ENCODE measurements at regions not wholly inside any gene's neighbourhood (a gene's known extent, or its start where the extent isn't known, plus 50 kb on each side); places are given as distances from the start of the nearest gene placed in this dataset.
"Not testable (repeated sequence)": the region's sequence is repeated elsewhere in the genome, so short reads cannot be mapped to it uniquely, and the experiment has no call there.

DNA sequence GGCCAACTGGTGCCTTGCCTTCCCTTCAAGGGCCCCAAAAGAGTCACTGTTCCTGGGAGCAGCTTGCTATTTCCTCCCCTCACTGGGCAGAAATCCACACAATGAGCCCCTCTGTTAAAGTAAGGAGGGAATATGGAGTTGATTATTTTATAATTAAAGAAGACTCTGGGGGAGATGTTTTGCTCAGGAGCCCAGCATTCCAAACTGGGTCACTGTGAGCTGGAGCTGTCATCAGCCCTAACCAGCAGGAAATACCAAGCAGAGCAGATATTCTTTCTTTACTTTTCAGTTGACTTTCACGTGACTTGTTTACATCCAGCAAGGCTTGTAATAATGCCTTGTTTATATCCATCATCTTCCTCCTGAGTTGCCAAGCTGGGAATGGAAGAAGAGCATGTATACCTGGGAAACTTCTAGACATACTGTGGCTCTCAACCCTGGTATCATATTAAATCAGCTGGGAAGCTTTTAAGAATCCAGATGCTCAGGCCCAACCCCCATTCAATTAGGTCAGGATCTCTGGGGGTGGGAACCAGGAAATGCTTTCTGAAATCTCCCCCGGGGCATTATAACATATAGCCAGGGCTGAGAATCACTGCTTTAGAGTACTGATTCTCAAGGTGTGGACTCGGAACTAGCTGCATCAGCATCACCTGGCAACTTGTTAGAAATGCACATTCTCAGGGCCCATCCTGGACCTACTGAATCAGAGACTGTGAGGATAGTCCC lies 175.6 kb upstream of the MYLIP start:
- peak; percentile 87 for DNase-seq

GRCh38 chr6:15952231-15953151 lies 176.4 kb upstream of the MYLIP start:
- no peak for DNase-seq

GRCh38 chr6:15950962-15951569 lies 177.8 kb upstream of the MYLIP start:
- DNase-seq = no peak

DNA sequence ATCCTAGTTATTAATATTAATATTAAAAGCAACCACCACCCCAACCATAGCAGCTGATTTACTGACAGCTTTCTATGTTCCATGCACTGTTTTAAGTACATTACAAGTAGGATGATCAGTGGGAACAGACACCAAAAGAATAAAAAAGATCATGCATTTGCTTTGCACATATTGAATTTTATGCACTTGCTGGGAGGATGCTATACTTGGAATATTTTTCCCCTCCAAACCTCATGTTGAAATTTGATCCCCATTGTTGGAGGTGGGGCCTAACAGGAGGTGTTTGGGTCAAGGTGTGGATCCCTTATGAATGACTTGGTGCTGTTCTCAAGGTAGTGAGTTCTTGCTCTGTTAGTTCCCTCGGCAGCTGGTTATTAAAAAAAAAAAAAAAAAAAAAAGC lies 178.9 kb upstream of the MYLIP start:
- no peak for DNase-seq

DNA sequence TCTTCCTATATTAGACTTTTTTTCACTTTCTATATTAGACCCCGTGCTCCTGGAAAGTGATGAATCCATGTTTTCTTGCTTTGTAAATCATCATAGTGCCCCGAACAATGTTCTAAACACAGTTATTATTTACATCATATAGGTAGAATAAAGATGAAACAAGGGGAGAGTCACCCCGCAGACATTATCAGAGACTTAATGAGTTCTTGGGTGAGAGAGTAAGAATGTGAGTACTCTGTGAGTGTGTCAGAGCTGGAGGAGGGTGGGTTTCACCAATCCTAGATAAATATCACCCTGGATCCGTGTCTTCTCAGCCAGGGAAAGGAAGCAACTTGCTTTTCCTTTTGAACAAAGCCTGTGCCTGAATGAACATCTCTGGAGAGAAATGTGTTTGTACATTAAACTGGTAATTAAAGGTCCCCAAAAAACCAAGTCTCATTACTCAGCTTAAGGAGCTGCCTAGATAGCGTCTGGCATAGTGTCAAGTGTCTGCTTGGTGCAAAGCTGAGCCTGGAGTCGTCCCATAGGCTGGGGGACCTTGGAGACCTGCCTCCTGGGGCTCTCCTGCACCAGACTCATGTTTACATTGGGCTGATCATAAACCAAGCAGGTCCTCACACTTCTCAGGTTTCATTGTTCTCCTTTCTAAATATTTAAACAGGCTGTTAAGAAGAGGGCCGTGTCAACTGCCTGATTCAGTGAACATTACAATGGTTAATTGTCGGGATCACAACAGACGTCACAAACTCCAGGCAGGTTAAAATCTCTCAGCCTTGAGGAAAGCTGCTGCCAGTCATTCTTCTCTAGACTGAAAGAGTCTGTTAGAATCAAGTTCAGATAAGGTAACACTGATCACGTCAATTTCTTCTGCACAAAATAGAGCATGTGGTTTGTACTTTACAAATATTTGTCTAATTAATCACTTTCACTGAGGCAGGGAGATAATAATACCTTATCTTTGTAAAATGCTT lies 179.7 kb upstream of the MYLIP start:
- peak; percentile 81 for DNase-seq

DNA sequence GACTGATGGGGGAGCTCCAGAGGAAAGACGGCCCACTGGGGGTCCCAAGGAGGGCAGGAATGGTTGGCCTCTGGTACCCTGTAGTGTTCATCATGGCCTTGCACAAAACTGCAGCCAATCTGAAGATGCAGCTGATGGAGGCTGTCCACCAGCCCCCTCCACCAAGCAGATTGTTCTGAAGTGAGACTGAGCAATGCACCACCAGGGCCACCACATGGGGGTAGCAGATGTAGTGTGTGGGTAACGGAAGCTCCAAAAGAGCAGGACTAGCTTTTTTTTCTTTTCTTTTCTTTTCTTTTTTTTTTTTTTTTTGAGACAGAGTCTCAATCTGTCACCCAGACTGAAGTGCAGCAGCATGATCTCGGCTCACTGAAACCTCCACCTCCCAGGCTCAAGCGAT lies 181.0 kb upstream of the MYLIP start:
- peak; percentile 66 for DNase-seq

DNA sequence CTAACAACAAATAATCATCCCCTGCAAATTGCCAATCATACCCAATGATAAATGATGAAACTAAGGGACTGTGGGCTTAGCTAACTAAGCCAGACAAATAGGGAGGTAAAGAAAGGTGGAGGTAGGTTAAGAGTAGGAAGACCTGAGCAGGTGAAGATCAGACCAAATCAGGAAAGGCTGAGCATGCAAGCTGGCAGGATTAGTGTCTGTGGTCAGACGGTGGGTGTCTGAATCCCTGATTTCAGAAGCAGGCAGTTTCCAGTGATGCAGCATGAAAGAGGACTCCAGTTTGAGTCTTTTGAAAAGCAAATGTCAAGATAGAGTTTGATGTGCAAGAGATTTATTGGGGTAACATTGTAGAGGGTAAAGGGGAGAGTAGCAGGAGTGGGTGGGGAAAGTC lies 181.4 kb upstream of the MYLIP start:
- peak; percentile 63 for DNase-seq

- no peak for DNase-seq
Measured at GRCh38 chr6:15946701-15947385, 182.0 kb upstream of the MYLIP start.

GRCh38 chr6:15945593-15946159 lies 183.2 kb upstream of the MYLIP start:
- peak; percentile 69 for DNase-seq

GRCh38 chr6:15943423-15943822 lies 185.5 kb upstream of the MYLIP start:
- DNase-seq = no peak

DNA sequence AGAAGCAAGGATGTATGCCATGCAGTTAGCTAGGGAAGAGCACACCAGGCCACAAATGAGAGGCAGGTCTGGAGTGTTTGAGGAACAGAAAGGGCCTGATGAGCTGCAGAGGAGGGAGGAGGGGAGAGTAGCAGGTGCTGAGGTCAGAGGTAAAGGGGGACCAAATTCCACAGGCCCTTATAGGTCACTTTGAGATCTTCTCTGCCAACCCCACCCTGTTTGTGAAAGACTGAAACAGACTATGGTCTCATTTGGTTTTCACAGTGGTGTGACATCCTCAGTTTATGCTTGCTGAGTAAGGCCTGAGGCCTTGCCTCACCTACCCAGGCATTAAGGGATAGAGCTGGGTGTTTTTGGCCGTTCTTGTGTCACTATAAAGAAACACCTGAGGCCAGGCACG lies 187.7 kb upstream of the MYLIP start:
- DNase-seq = peak; percentile 89

GRCh38 chr6:15938107-15938506 lies 190.8 kb upstream of the MYLIP start:
- DNase-seq = no peak

GRCh38 chr6:15937602-15938001 lies 191.3 kb upstream of the MYLIP start:
- DNase-seq = peak; percentile 44

GRCh38 chr6:15936503-15936902 lies 192.4 kb upstream of the MYLIP start:
- DNase-seq = peak; percentile 91

- no peak for DNase-seq
Measured at GRCh38 chr6:15935661-15936060, 193.2 kb upstream of the MYLIP start.

GRCh38 chr6:15931697-15932096 lies 197.2 kb upstream of the MYLIP start:
- DNase-seq = not testable (repeated sequence)

DNA sequence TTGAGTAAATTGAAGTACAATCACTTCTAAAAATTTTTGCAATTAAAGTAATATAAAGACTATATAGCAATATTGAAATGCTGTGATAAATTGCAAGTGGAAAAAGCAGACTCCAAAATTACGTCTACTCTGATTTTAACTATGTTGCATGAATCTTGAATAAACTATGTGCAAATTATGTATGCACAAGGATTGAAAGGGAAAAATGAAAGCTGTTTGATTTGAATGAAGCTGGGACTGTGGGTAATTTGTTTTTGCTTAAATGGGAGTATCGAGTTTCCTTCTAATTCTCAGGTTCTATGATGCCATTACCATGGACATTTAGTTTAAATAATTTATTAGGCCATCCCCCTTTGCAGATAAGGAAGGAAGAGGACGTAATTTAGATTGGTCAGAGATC lies 198.7 kb upstream of the MYLIP start:
- DNase-seq = no peak

- no peak for DNase-seq
Measured at GRCh38 chr6:15929685-15930084, 199.2 kb upstream of the MYLIP start.

GRCh38 chr6:15927531-15928225 lies 201.2 kb upstream of the MYLIP start:
- no peak for DNase-seq

DNA sequence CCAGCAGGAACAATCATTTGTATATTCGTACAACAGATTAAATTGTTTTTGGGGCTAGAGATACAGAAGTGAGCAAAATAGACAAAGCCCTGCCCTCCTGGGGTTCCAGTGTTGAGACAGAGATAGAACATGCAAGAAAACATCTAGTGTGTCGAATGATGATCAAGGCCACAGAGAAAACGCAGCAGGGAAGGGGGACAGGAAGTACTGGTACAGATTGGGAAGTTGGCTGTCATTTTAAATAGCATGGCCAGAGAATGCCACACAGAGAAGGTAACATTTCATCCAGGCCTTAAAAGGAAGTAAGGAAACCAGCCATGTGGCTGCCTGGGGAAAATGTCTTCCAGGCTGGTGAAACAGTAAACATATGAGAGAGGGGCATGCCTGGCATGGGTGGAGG lies 202.6 kb upstream of the MYLIP start:
- no peak for DNase-seq

DNA sequence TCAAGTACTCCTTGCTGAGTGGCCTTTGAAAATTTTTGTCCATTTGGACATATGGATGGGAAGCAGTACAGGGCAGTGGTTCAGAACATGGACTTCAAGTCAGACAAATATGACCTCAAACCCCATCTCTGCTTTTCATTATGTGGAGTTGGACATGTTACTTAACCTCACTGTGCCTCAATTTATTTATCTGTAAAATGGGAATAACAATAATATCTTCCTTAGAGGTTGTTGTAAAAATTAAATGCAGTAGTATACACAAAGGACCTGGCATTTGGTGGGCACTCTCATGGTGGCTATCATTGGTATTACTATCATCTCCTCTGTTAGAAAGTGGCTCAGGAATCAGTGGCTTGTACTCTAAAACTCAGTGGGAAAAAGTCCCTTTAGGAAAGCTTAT lies 204.0 kb upstream of the MYLIP start:
- DNase-seq = no peak
